Epidermal melanocyte (primary cell): ENCODE measurements at regions not wholly inside any gene's neighbourhood (a gene's known extent, or its start where the extent isn't known, plus 50 kb on each side); places are given as distances from the start of the nearest gene placed in this dataset.
"Not testable (repeated sequence)": the region's sequence is repeated elsewhere in the genome, so short reads cannot be mapped to it uniquely, and the experiment has no call there.

ENCODE experiments used
- DNase-seq: peaks from one replicate; pipeline ENCODE4 v3.0.0; 2011; ENCODE audit warnings: low spot score; ENCODE audit not compliant: insufficient read length

DNA sequence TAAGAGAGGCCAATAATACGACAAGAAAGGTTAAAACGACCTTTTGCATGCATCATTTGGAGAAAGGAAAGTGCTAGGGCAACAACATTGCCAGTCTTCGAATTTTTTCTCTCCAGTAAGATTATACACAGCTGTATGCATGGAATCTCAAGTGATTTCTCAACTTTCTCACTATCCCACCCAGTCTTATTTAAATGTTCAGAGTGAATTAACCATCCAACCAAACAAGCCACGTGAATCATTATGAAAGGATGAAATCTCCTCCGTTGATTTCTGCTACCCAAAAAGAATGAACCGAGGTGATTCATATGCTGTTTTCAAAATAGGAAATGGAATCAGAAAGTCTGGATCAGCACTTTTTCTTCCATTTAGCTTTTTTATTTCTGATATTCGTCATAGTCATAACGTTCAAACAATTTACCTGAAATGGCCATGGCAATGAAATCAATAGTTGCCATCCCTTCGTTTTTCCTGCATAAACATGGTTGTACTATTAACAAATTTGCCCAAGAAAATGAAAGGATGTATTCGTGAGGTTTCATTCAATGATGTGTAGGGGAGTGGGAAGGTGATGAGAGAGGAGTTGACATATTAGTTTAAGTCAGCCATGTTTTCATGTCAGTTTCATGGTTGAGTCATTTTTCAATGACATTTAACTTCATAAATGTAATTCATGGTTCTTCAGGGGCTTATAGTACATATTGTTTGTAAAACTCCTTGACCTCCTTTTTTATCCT lies 170.9 kb upstream of the WWC1 start:
- DNase-seq, result no peak

DNA sequence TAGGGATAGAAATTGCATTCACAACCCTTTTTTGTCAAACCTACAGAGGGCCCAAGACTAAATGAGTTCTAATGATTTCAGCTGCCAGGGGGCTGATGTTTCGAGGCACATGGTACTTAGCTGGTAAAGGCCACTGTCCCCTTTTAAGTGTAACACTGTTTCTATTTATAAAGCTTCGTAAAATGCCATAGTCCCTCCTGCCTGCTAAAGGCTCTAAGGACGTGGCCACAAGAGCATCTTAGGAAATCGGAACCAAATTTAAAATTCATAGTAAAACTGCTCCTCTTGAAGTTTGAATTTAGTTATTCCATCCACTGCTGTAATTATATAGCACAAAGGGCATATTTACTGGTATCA lies 170.3 kb upstream of the WWC1 start:
- DNase-seq, result no peak

DNA sequence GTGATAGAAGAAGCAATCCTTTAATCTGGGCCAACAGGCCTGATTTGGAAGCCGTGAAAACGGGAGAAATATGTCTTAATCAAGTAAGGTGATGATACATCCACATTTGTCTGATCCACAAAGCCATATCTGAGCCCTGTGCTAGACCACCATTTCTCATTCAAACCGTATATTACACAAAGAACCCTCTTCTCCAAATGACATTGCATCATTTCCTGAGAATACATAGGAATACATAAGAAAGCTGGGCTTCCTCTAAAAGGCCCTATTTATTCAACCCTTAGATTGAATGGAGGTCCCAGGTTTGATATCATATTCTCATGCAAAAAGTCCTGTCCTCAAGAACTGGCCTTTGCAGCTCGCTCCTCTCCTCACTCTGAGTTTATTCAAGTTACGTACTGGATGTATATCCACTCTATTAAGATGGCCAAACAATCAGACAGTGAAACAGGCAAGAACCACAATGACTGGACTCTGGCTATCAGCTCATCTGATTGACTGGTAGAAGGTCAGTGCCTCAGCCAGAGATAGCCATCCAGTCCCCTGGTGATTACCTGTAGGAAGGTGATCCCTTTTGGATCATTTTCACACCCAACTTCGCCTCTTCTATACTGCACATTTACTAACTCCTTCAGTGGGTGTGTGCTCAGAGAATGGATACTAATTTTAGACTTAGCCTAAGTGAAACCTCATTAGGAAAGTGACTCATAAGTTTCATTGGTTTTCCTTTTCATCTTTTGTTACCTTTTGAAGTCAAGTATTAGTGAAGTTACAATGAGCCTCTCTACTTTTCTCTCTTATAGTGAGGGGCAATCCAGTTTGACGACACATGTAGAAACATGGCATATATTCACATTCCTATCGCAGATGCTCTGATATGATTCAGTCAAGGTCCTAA lies 167.6 kb upstream of the WWC1 start:
- no peak for DNase-seq

DNA sequence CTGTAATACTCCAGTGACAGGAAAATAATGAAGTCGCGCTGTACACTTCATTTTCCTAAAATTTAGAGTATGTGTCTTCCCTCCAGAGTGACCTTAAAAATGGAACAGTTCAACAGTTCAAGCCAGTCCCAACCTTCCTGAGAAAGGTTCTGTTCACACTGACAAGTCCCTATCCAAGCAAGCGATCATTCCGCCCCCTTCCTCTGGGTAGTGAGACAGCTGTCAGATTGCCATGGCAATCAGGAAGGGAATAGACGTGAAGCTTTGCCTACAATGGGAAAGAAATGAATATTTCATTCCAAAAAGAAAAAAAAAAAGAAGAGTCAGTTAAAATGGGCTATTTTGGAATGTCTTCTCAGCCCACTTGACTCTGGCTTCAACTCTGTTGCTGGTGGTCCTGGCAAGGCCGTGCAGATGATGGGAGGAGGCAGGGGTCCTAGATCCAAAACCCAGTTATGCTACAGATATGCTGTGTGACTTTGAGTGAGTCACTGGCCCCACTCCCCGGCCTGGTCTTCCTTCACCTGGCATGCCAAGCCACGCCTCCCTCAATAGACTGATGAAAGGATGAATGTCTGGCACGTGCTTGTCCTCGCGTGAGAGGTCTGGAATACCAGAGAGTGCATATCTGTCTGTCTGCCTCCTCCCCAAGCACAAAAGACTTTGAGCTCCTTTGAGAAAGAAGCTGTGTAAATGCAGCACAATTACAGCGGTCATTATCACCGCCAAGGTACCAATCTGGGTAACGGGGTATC lies 165.8 kb upstream of the WWC1 start:
- DNase-seq, result no peak

DNA sequence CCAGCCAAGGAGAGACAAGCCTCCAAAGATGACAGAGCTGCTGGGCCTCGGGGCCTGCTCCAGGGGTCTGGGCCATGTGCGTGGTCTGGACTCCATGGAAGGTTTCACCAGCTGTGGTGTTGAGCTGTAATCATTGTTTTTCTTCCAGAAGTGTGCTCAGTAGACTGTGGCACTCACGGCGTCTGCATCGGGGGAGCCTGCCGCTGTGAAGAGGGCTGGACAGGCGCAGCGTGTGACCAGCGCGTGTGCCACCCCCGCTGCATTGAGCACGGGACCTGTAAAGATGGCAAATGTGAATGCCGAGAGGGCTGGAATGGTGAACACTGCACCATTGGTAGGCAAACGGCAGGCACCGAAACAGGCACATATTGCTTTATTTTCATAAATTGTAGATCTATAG lies 164.8 kb upstream of the WWC1 start:
- no peak for DNase-seq

DNA sequence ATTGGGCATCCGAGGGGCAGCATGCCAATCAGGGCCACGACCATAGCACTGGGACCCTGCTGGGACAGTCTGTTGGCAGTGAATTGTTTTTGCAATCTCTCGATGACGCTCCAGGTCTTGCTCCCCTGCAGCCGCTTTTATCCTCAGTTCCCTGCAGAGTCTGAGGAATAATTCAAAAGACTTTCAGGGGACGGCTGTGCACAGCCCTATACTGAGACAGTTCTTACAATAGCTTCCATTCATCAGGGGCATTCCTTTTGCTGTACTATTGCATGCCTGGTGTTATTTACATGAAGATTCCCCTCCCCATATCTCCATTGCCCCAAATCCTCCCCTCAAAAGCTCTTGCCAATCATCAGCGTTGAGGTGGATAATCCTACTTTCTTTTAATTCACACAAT lies 163.3 kb upstream of the WWC1 start:
- DNase-seq, result no peak

DNA sequence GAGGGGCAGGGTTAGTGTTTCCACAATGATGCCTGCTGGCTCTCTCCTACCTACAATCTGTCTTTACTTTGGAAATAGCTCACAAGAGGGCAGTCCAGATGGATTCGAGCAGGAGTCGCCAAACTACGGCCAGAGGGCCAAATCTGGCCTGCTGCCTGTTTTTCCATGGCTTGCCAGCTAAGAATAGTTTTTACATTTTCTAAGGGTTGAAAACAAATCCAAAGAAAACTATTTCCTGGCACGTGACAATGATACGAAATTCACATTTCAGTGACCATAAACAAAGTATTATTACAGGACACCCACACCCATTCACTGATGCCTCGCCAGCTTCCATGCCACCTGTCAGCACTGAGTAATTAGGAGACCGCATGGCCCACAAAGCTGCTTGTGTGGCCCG lies 162.9 kb upstream of the WWC1 start:
- no peak for DNase-seq

DNA sequence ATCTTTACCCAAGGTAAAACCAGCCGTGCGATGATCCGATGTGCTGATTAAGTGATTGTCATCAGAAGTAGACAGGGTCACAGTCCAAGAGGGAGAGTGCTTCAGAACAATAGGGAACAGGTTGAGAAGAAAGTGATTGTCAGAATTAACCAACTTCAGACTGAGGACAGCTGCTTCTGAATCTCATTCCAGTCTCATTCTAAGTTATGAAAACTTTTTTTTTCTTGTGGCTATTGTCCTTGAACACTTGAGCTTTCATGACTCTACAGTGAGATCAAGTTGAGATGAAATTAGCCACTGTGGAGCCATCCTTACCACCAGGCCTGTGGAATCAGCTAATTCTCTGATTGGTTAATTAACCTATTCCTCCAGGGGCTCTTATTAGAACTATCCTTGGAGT lies 159.9 kb upstream of the WWC1 start:
- no peak for DNase-seq

DNA sequence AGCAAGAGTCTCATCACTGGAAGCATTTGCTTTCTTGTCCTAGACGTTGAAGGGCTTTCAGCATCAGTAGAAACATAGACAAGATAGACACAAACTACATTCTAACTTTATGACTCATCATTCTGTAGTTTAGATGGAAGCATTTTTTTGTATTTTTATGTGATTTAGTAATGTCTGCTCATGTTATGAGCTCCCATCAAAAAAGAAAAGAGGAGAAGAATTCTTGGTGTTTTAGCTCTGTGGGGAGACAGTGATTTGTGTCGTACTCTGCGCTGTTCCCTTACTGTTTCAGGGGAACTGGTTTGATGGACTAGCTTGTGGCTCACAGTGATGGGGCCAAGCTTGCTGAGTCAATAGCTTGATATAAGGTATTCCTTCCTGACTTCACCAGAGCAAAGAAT lies 159.2 kb upstream of the WWC1 start:
- DNase-seq, result peak; percentile 25

DNA sequence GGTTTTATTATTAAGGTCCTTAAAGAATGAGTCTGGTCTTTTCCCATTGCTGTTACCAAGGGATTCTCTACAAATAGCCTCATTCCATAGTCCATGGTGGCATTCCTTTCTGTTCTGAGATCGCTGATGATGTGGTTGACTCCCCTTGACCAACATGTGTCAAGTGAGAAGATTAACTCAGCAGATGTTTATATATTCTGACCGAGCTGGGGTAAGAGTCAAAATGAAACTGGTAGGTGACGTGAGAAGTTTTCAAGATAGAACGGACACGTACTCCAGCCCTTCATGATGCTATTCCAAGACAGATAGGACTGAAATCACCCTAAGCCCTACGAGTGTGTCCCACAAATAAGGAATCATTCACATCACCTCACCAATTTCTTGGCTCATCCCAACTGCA lies 155.5 kb upstream of the WWC1 start:
- DNase-seq, result no peak

DNA sequence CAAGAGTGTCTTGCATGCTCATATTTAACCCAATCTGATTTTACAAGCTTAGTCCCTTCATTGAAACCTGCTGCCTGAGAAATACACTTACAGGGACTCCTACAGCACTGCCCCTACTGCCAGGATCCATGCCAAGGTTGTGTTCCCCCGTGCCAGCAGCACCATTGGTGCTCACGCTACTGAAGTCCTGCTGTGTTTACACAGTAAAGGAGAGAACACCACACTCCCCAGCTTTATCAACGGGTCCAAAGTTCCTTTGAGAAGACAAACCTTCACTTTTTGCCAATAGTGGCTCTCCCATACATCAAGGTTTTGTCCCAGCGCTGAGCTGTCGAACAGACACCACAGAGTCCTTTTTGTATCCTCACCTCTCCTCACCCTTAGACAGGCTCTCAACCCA lies 155.1 kb upstream of the WWC1 start:
- DNase-seq, result no peak

DNA sequence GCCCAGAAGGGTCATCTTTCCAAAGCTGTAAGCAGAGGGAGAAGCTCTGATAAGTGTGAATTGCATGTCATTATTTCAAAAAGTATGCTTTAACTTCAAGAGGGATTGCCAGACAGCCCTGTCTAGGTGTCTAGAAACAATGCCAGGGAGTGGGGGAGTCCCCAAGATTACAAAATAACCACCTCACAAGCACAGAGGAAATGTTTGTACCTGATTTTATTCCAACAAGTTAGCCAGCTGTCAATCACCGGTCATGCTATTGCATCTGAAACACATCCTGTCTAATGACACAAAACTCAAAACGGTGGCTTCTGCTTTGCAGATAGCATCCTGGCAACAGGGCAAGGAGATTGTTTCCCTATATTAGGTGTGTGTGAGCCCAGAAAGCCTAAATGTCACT lies 154.2 kb upstream of the WWC1 start:
- DNase-seq, result no peak

DNA sequence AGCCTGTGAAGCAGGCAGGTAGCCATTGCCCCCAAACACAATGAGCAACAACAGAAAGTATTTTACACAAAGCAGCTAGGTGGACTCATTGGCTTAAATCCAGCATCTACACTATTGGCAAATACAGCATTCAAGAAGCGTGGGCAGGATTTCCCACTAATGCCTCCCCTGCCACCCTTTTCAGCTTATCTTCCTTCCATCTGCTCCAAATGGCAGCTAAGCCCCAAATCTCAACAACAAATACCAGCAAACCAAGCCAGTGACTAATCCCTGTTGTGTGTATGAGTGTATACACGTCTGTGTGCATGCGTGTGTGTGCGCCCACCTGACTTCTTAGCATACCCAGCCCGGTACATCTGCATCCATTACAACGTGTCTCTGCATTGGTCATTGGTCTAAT lies 151.2 kb upstream of the WWC1 start:
- DNase-seq, result no peak

DNA sequence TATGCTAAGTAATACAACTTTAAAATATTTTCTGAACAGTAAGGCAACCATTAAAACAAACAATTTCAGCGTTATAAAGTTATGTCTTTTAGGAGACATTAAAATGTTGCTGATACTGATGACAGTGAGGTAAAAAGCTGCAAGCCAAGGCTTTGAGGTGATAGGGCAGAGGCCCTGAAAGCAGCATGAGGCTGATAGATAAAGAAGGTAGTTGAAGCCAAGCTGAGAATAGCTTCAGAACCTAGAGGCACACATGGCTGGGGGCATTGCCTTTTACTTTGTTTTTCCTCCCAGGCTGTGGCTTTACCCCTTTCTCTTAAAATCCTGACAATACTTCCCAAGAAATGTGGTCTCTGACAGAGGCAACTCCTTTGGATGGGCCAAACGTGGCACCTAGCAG lies 149.0 kb upstream of the WWC1 start:
- DNase-seq, result no peak

DNA sequence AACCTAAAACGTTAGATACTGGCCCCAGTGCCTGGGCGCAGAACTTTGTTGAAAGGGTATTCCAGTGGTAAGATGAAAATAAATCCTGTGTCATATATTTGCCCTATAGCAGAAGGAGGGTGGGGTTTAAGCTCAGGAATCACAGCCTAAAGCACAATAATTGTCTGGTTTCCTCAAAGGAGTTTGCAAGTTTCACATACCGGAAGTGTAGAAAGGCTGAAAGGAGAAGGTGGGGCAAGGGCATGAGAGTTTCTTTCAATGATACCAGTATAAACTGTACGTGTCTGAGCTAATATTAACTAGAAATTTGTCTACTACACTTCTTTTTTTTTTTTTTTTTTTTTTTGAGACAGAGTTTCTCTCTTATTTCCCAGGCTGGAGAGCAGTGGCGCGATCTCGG lies 147.9 kb upstream of the WWC1 start:
- DNase-seq, result not testable (repeated sequence)

DNA sequence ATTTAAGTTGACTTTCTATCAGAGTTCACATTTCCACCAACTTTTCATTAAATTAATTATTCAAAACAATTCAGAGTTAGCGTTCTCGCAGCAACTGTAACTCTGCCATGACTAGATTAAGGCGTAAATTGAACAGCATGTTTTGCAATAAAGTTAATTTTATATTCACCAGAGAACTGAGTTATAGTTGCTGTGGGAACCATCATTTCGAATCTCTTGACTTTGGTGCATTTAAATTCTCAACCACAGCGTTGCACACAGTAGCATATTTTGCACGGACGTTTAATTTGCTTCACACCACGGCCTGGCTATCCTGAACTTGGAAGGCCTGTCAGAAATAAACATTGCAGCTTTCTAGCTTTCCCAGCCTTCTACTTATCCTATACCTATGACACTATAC lies 144.3 kb upstream of the WWC1 start:
- no peak for DNase-seq

DNA sequence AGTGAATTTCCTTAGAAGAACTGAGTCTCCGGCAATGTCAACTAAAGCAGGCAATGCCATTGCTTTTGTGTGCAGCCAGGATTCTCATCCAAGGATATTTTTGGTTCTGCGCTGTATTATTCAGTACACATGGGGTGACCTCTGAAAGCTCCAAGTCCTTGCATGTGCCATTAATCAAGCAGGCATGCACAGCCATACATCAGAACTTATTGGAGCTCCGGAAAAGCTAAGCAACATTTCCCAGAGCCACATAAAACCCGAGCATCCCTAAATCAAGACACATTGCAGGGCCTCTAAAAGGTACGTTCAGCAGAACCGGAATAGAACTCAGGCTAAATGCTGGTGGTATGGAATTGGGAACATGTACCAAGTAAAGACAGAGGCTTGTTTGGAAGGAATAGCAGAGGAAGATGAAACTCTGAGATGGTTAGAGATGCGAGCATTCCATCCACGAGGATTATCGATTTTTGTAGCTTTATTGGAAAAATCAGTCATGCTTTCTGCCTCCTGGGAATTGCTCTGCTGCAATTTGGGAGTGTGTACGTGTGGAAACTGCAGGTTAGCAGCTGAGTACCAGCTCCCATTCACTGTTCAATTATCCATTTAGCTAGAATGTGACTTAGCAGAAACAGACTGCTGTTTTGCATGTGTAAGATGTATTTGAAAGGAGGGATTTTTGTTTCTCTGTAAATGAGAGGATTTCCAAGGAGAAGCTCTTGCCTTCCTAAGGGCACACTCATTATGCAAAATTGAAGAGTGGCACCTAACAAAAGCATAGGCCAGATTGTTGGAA lies 143.7 kb upstream of the WWC1 start:
- DNase-seq, result no peak

DNA sequence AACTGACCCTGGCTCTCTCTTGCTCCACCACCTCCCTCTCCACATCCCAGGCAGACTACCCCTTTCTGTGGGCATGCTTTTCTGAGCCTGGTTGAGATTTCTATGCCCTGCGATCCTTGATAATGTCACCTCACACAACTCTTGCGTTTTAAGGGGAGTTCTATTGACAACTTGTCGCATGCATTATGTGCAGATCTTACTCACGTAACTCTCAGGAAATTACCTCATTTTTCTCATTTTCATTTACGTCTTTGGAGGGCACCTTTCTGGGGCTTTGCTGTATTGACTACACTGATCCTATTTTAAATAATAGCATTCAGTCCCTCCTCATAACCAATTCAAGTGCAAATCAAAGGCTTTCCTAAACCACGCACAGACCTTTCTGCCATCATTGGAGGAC lies 140.4 kb upstream of the WWC1 start:
- DNase-seq, result no peak

DNA sequence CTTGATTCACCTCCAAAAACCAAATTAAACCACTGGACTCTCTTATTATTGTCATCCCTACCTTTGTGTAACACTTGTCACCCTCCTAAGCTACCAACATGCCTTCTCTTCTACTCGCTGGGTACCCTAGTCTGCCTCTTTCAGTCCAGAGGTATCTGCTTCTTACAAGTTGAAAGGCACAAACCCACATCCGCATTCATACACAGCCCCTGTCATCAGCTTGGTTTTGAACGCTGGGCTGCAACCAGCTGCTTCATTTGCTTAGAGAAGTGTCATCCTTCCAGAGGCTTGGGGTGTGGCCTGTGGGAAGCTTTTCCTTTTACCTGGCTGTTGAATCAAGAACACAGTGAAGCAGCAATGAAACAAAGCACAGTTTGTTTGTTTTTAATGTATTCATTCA lies 138.8 kb upstream of the WWC1 start:
- DNase-seq, result no peak

DNA sequence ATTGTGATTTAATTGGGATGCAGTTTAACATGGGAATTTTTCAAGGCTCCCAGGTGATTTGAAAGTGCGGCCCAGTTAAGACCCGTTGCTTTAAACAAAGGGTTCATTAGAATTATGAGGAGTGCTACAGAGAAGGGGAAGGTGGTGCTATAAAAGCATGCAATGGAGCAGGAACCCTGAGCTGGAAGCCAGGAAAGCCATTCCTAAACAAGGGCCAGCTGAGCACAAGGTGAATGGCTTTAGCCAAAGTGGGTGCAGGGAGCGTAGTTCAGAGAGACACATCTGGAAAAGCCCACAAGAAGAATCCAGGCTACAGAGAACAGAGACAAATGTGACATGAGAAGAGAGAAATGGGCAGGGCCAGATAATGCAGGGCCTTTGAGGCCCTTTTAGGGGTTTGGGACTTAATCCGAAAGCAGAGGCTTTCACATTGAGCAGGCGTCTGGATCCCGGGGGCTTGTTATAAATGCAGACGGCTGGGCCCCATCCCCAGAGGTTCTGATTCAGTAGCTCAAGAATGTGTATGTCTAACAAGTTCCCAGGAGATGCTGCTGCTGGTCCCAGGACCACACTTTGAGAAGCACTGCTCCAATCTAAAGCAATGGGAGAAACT lies 138.1 kb upstream of the WWC1 start:
- no peak for DNase-seq

DNA sequence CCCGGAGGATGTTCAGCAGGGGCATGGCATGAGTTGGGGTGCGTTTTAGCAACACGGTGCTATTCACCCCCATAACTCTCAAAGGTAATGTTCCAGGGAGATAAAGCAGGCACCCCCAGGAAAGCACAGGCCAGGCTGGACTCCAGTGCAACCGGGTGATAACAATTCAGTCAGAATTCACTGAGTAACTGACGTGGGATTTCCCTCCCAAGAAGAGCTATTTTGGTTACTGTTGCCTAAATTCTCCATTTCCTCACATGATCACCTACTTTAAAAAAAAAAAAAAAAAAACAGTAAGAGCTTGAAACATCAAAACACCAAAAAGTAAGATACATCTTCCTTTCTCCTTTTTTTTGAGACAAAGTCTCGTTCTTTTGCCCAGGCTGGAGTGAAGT lies 137.6 kb upstream of the WWC1 start:
- no peak for DNase-seq
